Omental fat pad (tissue), 3 donors: ENCODE measurements at regions not wholly inside any gene's neighbourhood (a gene's known extent, or its start where the extent isn't known, plus 50 kb on each side); places are given as distances from the start of the nearest gene placed in this dataset.

Source experiments
- ATAC-seq: fragments of 150-250 bp; one replicate; pipeline ENCODE4 v1.9.1; 2016; ENCODE audit warnings: mild to moderate bottlenecking, moderate library complexity; ENCODE audit not compliant: low FRiP score
- DNase-seq: peaks from one replicate; pipeline ENCODE4 v3.0.0-alpha.2; 2019; ENCODE audit warnings: low spot score
- CTCF ChIP-seq, 3 donors: fragments of 450-650 bp; IDR thresholded peaks; one replicate each; pipeline ENCODE4 v1.5.1; 2016 to 2017; ENCODE audit warnings: antibody characterized with exemption in 3 of 3, mild to moderate bottlenecking in 3 of 3, moderate library complexity in 2 of 3

DNA sequence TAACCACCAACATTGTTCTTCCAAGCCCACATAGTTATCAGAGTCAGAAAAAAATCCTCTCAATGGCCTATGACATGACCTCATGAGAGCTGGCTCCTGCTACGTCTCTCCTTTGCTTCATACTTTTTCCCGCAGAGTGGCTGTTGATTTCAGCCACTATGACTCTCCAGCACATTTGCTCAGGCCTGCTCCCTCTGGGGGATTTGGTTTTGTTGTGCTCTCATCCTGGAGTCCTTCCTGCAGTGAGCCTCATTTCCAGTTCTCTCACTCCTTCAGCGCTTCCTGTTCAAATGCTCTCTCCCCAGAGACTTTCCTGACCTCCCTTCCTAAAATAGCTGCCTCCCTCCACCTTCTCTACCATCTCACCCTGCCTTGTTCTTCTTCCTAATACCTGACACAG, 72.0 kb upstream of the USP29 start:
- no peak for DNase-seq
- ATAC-seq = no peak
- no peak for TF ChIP-seq CTCF (IDR thresholded peaks at IDR 0.05)

DNA sequence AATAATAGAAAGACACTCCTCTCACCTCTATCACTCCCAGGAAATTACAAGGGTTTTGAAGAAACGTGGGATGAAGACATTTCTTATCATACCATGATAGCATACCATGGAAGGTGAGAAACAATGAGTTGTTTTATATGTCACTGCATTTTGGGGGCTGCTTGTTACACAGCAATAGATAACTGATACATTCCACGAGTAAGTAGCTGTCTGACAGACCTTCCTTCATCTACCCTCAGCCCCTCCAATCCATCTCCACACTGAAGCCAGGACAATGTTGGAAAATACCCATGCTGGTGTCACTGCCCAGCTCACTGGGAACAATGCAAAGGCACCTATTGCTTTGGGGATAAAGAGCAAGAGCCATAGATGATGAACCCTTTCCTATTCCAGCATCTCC, 68.9 kb upstream of the USP29 start:
- ATAC-seq = no peak
- no peak for TF ChIP-seq CTCF (IDR thresholded peaks at IDR 0.05)
- DNase-seq = no peak

DNA sequence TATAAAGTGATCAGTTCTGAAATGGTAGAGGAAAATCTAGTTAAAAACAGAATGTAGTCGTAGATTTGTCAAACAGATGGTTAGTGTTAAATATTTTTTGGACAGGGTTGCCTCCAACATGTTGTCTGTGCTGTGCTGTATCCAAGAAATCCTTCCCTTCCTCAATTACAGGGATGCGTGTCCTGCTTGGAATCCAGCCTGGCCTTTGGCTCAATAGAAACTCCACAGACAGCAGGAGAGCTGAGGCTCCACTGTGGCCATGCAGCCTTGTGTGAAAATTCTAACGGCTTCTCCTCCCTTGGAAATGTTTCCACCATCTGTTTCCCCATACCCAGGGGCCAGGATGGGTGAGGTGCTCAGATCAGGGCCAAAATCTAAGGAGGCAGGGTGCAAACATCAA, 67.7 kb upstream of the USP29 start:
- ATAC-seq (no peak), DNase-seq (no peak)
- no peak for TF ChIP-seq CTCF (IDR thresholded peaks at IDR 0.05)

DNA sequence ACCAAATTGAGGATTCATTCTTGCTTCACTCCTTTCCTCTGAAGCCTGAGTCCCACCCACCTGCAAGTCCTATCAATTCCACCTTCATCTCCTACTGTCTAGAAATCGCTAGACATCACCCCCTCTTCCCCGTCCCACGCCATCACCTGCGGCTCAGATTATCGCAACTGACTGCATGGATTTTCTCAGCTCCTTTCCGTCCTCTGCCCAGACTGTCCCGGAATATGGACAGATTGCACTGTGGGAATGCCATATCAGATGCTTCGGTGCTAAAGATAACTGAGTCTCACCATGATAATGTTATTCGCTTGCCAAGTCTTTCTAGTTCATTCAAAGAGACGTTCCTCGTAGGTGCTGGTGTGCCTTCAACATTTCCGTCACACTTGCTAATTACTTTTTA, 66.4 kb upstream of the USP29 start:
- no peak for ATAC-seq
- TF ChIP-seq CTCF (IDR thresholded peaks at IDR 0.05) = no peak
- no peak for DNase-seq

DNA sequence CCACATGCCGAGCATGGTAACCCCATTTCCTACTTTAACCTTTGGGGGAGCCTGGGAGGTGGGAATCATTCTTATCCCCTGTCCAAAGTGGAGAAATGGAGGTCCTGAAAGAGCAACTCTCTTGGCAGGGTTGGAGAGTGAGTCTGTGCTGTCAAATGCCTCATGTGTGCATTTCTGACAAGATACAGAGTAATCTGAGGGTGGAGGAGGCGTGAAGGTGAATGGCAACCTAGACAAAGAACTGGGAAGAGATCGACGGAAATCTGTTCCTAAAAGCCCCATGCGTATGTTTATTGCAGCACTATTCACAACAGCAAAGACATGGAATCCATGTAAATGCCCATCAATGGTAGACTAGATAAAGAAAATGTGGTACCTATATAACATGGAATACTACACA, 63.8 kb upstream of the USP29 start:
- DNase-seq = no peak
- no peak for TF ChIP-seq CTCF (IDR thresholded peaks at IDR 0.05)
- ATAC-seq = no peak

GRCh38 chr19:57057036-57057686, 62.6 kb upstream of the USP29 start:
- no peak for DNase-seq
- ATAC-seq = no peak

More at GRCh38 chr19:57057036-57057686, 62.6 kb upstream of the USP29 start:
- no peak for TF ChIP-seq CTCF (IDR thresholded peaks at IDR 0.05)
